Prostate gland (tissue), 2 donors: ENCODE measurements at regions not wholly inside any gene's neighbourhood (a gene's known extent, or its start where the extent isn't known, plus 50 kb on each side); places are given as distances from the start of the nearest gene placed in this dataset.

Experiments used
- DNase-seq: peaks from one replicate; pipeline ENCODE4 v3.0.0-alpha.2; 2019; ENCODE audit warnings: low spot score
- H3K27ac ChIP-seq, 2 donors: fragments of 200-600 bp; sonication (generic); 2 replicates each; pipeline ENCODE4 v1.5.1; 2017 to 2019
- H3K27me3 ChIP-seq: fragments of 200-600 bp; sonication (generic); replicated peaks from 2 replicates; pipeline ENCODE4 v1.5.1; 2019; ENCODE audit not compliant: insufficient read depth
- H3K36me3 ChIP-seq, 2 donors: fragments of 200-600 bp; sonication (generic); 1 replicate in 1 of 2; 2 replicates in 1 of 2; pipeline versions ENCODE4 v1.5.1 to v1.8.1; 2017 to 2019
- H3K4me1 ChIP-seq: fragments of 200-600 bp; sonication (generic); replicated peaks from 2 replicates; pipeline ENCODE4 v1.5.1; 2019
- H3K4me3 ChIP-seq, 2 donors: fragments of 200-600 bp; sonication (generic); 2 replicates each; pipeline ENCODE4 v1.5.1; 2017 to 2019
- H3K9me3 ChIP-seq: fragments of 200-600 bp; sonication (generic); 2 replicates; pipeline ENCODE4 v1.5.1; 2017
- POLR2A ChIP-seq: fragments of 450-650 bp; IDR thresholded peaks from one replicate; pipeline ENCODE4 v1.6.1; 2016; ENCODE audit warnings: antibody characterized with exemption, mild to moderate bottlenecking
- POLR2AphosphoS5 ChIP-seq: sonication (generic); formaldehyde crosslinking; IDR thresholded peaks from one replicate; pipeline ENCODE4 v1.6.1; 2017; ENCODE audit warnings: antibody characterized with exemption
- WGBS: methylation state at CpG from one replicate; pipeline ENCODE4 v1.1.5; 2018; 5-methylcytosine and 5-hydroxymethylcytosine counted together
- intact Hi-C: fragments of 100-400 bp; cut with DNase I; formaldehyde crosslinking; loops from one replicate; pipeline ENCODE4 v1.14.2; 2022
- TF ChIP-seq, protein P1 (sequence below), 4 experiments: fragments of 200-600 bp in 2 of 4; fragments of 450-650 bp in 2 of 4; sonication (generic) in 2 of 4; IDR thresholded peaks; 1 replicate in 3 of 4; 2 replicates in 1 of 4; pipeline ENCODE4 v1.5.1; 2016 to 2019; ENCODE audit warnings: antibody characterized with exemption in 4 of 4, mild to moderate bottlenecking in 2 of 4, moderate library complexity in 2 of 4

DNA sequence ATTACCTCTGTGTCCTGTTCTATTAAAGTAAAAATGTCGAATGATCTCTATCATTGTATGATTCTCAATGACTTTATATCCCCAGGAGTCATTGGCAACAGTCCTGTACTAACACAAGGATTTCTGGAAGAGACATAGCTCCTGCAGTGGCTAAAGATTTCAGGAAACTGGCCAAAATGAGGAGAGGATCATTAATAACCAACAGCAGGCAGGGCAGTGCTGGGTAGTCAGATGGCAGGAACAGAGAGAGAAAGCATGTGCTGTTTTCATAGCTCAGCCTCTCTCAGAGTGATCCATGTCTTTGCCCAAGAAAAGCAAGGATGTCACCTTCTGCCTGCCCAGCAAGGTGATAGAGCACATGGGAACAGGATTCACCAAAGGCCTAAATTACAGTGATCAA lies 604.7 kb upstream of the PLXNA2 start:
- H3K4me1 ChIP-seq: no peaks in the 10 kb centered on the region
- 63% methylated on average over 1 of the region's 1 CpG for WGBS
- no peaks in the 10 kb centered on the region for H3K9me3 ChIP-seq
- no peak overlapping the region for H3K27ac ChIP-seq
- H3K27me3 ChIP-seq: no peaks in the 10 kb centered on the region
- no peak overlapping the region for H3K4me3 ChIP-seq
- H3K36me3 ChIP-seq: no peaks in the 10 kb centered on the region
- TF ChIP-seq POLR2AphosphoS5 (no peak), POLR2A (no peak)
- TF ChIP-seq, protein P1, sequence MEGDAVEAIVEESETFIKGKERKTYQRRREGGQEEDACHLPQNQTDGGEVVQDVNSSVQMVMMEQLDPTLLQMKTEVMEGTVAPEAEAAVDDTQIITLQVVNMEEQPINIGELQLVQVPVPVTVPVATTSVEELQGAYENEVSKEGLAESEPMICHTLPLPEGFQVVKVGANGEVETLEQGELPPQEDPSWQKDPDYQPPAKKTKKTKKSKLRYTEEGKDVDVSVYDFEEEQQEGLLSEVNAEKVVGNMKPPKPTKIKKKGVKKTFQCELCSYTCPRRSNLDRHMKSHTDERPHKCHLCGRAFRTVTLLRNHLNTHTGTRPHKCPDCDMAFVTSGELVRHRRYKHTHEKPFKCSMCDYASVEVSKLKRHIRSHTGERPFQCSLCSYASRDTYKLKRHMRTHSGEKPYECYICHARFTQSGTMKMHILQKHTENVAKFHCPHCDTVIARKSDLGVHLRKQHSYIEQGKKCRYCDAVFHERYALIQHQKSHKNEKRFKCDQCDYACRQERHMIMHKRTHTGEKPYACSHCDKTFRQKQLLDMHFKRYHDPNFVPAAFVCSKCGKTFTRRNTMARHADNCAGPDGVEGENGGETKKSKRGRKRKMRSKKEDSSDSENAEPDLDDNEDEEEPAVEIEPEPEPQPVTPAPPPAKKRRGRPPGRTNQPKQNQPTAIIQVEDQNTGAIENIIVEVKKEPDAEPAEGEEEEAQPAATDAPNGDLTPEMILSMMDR (IDR thresholded peaks at IDR 0.05): no peak
- intact Hi-C loops: no loop called here
- no peak for DNase-seq

DNA sequence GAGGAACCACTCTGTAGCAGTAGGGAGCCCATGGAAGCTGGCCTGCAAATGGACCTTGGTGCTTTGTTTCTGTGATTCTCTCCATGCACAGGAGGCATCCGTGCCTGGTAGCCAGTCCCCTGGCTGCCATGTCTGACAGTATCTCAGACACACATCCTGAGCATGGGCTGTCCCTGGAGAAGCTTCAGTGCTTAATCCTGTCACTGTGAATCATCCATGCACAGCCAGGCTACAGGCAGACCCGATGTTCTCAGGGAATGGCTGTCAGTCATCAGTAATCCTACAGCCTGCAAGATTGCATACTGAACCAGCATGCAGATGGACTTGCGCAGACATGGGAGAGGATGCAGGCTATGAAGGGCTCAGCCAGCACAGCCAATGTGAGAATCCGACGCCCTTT lies 606.3 kb upstream of the PLXNA2 start:
- no peak overlapping the region for H3K27ac ChIP-seq
- H3K27me3 ChIP-seq: no peaks in the 10 kb centered on the region
- TF ChIP-seq, protein P1 (IDR thresholded peaks at IDR 0.05): no peak
- TF ChIP-seq POLR2A: no peak
- TF ChIP-seq POLR2AphosphoS5: no peak
- WGBS: 84% methylated on average over 5 of the region's 5 CpGs
- no peaks in the 10 kb centered on the region for H3K4me1 ChIP-seq
- intact Hi-C loops: no loop called here
- DNase-seq: no peak
- no peaks in the 10 kb centered on the region for H3K36me3 ChIP-seq
- no peak overlapping the region for H3K4me3 ChIP-seq
- H3K9me3 ChIP-seq: no peaks in the 10 kb centered on the region

DNA sequence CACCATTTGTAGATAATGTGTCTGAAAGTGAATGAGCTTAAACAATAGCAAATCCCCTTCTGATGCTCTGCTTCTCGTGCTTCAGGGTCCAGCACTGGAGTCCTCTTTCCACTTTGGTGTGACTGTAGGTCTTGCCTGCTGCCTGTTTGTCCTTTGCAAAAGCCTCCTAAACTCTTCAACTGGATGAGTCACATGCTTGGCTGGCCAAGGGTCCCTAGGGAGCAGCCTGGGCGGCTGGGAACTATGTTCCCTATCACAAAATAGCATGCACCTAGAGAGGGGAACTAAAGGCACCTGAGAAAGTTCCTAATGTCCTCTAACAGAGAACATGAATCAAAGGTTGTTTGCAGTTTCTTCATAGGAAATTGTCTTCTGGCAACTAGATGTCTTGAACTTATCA lies 607.2 kb upstream of the PLXNA2 start:
- Histone ChIP-seq H3K4me3 (no peak overlapping the region), H3K9me3 (no peaks in the 10 kb centered on the region), H3K27me3 (no peaks in the 10 kb centered on the region), H3K27ac (no peak overlapping the region), H3K36me3 (no peaks in the 10 kb centered on the region), H3K4me1 (no peaks in the 10 kb centered on the region)
- WGBS: 92% methylated on average over 2 of the region's 2 CpGs
- TF ChIP-seq POLR2A: no peak
- no peak for TF ChIP-seq POLR2AphosphoS5
- TF ChIP-seq, protein P1 (IDR thresholded peaks at IDR 0.05): no peak
- intact Hi-C loops: no loop called here
- DNase-seq: no peak

DNA sequence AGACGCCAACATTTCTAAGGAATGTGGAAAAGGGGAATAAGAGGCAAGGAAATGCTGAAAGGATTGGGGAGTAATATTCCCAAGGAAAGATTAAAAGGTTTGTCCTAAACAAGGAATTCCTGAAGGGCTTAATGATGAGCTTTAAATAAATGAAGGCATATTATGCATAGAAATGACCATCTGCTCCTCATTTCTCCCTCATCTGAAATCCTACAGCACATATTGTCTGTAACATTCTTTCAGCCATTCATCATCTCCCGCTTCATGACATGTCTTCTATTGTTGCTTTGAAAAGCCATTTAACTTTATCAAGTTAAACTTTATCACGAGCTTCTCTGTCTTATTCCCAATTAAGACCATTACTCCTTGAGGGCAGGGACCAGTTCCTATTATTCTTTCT lies 608.7 kb upstream of the PLXNA2 start:
- intact Hi-C loops: no loop called here
- DNase-seq: no peak
- no peaks in the 10 kb centered on the region for H3K27me3 ChIP-seq
- H3K27ac ChIP-seq: no peak overlapping the region
- H3K4me1 ChIP-seq: no peaks in the 10 kb centered on the region
- H3K4me3 ChIP-seq: no peak overlapping the region
- H3K36me3 ChIP-seq: no peaks in the 10 kb centered on the region
- WGBS: 71% methylated on average over 3 of the region's 3 CpGs
- TF ChIP-seq POLR2A (no peak), POLR2AphosphoS5 (no peak)
- TF ChIP-seq, protein P1 (IDR thresholded peaks at IDR 0.05): no peak
- H3K9me3 ChIP-seq: no peaks in the 10 kb centered on the region

DNA sequence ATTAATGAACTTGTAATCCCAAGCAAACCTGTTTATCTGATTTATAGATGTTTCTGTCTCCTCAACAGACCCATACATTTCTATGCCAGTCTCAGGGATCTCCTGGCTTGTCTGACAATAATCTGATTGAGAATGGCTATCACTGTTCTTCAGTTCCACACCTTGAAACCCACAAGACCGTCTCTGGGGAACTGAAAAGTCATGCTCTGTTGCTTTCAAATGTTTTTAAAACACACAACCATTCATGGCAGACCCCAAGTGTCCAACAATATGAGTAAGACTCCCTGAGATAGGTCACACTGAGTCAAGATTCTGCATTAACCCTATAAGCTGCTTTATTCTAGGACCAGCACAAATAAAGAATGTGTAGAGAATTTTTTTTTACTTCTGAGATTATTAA lies 611.2 kb upstream of the PLXNA2 start:
- no peak overlapping the region for H3K27ac ChIP-seq
- no peak for DNase-seq
- TF ChIP-seq, protein P1 (IDR thresholded peaks at IDR 0.05): no peak
- TF ChIP-seq POLR2AphosphoS5 (no peak), POLR2A (no peak)
- H3K9me3 ChIP-seq: no peaks in the 10 kb centered on the region
- H3K36me3 ChIP-seq: no peaks in the 10 kb centered on the region
- WGBS: 79% methylated on average over 1 of the region's 1 CpG
- intact Hi-C loops: no loop called here
- H3K4me1 ChIP-seq: no peaks in the 10 kb centered on the region
- no peaks in the 10 kb centered on the region for H3K27me3 ChIP-seq
- no peak overlapping the region for H3K4me3 ChIP-seq
